ENCODE measurements at regions not wholly inside any gene's neighbourhood (a gene's known extent, or its start where the extent isn't known, plus 50 kb on each side); places are given as distances from the start of the nearest gene placed in this dataset.
"Not testable (repeated sequence)": the region's sequence is repeated elsewhere in the genome, so short reads cannot be mapped to it uniquely, and the experiment has no call there.

DNA sequence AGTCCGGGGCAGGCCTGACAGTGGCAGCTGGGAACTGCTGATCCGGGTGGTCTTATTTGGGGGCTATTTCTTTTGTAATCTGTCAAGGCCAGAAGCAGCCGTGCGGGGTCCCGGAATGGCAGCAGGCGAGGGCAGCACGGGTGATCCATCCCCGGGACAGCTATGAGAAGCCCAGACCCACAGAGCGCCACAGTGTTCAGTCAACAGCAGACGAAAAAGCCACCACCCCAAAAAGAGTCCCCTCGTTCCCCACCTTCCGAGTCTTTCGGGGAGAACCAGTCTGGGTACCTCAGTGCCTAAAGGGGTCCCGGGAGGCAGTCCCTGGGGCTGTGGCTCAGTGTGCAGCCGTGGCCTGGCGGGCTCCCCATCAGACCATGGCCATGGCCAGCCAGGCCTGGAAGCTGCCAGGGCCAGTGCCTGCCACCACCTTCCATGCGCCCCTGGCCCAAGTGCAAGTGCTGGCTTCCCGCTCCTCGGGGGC lies 125.1 kb upstream of the KCTD7 start:
- TF ChIP-seq, protein P1, sequence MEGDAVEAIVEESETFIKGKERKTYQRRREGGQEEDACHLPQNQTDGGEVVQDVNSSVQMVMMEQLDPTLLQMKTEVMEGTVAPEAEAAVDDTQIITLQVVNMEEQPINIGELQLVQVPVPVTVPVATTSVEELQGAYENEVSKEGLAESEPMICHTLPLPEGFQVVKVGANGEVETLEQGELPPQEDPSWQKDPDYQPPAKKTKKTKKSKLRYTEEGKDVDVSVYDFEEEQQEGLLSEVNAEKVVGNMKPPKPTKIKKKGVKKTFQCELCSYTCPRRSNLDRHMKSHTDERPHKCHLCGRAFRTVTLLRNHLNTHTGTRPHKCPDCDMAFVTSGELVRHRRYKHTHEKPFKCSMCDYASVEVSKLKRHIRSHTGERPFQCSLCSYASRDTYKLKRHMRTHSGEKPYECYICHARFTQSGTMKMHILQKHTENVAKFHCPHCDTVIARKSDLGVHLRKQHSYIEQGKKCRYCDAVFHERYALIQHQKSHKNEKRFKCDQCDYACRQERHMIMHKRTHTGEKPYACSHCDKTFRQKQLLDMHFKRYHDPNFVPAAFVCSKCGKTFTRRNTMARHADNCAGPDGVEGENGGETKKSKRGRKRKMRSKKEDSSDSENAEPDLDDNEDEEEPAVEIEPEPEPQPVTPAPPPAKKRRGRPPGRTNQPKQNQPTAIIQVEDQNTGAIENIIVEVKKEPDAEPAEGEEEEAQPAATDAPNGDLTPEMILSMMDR (IDR thresholded peaks at IDR 0.05) = no peak
- peaks cover 22% of the 10 kb centered on the region for H3K27me3 Mint-ChIP-seq
- H3K4me1 Mint-ChIP-seq = peaks cover 4% of the 10 kb centered on the region
- ChIA-PET POLR2A (interaction anchor here (0.5 kb wide), 1 partner anchor 199 kb away, joined by 4 read pairs; no protein-coding TSS in a partner anchor), CTCF (no interaction called here)
- H3K4me3 Mint-ChIP-seq = no peak overlapping the region
- no peak overlapping the region for H3K27ac Mint-ChIP-seq
- no peak for DNase-seq
- no peaks in the 10 kb centered on the region for H3K36me3 Mint-ChIP-seq (ENCODE audit: low read depth)
- intact Hi-C loops (cut with micrococcal nuclease) = no loop called here
- ATAC-seq (ENCODE audit: low read depth) = no peak
- H3K9me3 Mint-ChIP-seq = no peaks in the 10 kb centered on the region

DNA sequence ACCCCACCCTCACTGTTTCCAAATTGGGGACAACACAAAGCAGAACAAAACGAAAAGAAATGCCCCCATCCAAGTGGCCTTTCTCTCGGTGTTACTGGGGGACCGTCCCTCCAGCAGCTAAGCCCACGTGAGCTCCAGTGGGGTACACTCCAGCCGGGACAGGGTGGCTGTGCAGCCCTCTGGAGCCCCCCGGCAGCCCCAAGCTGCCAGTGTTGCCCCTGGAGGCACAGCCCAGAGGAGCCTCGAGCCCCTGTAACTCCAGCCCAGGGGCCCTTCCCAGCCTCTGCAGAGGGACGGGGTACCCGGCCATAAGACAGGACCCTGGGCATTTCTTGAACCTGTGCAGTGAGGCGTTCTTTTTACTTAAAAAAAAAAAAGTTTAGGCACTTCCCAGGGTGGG lies 124.5 kb upstream of the KCTD7 start:
- Mint-ChIP-seq H3K4me1 (peaks cover 4% of the 10 kb centered on the region), H3K36me3 (ENCODE audit: low read depth) (no peaks in the 10 kb centered on the region), H3K27me3 (peaks cover 24% of the 10 kb centered on the region), H3K9me3 (no peaks in the 10 kb centered on the region), H3K4me3 (no peak overlapping the region), H3K27ac (no peak overlapping the region)
- no peak for DNase-seq
- ChIA-PET POLR2A (no interaction called here), CTCF (no interaction called here)
- no peak for ATAC-seq (ENCODE audit: low read depth)
- intact Hi-C loops (cut with micrococcal nuclease) = no loop called here
- TF ChIP-seq, protein P1 (IDR thresholded peaks at IDR 0.05) = no peak

DNA sequence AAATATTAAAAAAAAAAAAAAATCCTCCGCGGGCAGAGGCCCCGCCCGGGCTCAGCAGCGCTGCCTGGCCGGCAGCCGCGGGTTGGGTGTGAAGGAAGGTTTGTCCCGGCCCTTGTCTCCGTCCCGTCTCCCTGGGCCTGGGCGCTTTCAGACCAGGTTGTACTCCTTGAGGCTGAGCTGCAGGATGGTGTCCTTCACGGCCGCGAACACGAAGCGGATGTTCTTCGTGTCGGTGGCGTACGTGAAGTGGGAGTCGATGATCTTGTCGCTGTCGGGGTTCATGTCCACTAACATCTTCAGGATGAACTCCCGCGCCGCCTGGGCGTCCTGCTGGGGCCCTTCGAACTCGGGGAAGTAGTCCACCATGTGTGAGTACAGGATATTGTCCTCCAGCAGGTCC lies 123.7 kb upstream of the KCTD7 start:
- DNase-seq (no peak), ATAC-seq (ENCODE audit: low read depth) (no peak)
- Mint-ChIP-seq H3K4me1 (peaks cover 4% of the 10 kb centered on the region), H3K27me3 (peaks cover 24% of the 10 kb centered on the region), H3K9me3 (no peaks in the 10 kb centered on the region), H3K4me3 (no peak overlapping the region), H3K27ac (no peak overlapping the region), H3K36me3 (ENCODE audit: low read depth) (no peaks in the 10 kb centered on the region)
- intact Hi-C loops (cut with micrococcal nuclease) = no loop called here
- TF ChIP-seq, protein P1 (IDR thresholded peaks at IDR 0.05) = no peak
- CTCF ChIA-PET = no interaction called here
- POLR2A ChIA-PET = no interaction called here

DNA sequence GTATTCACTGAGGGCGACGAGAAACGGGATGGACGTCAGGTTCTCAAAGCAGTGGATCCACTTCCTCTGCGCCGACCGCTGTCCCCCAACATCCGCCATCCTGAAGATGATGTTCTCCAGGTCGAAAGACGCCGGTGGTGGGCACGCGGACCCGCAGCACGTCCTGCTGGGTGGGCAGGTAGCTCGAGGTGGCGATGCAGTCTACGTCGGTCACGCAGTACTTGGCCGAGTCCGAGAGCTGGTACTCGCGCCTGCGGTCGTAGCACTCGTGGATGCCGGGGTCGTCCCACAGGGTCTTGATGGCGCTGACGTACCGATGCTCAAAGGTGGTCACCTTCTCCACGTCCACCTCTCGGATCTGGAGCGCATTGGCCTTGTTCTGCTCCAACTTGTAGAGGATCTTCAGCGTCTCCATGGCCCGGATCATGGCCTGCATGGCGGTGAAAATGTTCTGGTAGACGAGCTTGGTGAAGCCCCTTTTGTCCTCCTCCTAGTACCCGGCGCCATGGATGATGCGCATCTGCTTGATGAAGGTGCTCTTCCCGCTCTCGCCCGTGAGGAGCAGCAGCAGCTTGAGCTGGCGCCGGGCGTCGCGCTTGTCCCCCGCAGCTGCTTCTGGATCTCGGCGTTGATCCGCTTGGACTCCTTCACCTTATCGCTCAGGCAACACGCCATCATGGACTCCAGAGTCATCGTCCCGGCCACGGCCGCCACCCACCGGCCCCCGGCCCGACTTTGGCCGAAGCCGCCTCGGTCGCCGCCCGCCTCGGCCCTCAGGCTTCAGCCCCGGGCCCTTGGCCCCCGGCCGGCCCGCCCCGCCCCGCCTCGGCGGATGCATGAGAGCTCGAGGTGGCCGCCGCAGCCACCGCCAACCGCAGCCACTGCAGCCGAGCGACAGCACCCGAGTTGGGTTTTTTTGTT lies 122.9 kb upstream of the KCTD7 start:
- no peak for DNase-seq
- intact Hi-C loops (cut with micrococcal nuclease) = no loop called here
- H3K9me3 Mint-ChIP-seq = no peaks in the 10 kb centered on the region
- peaks cover 24% of the 10 kb centered on the region for H3K27me3 Mint-ChIP-seq
- H3K4me1 Mint-ChIP-seq = peaks cover 4% of the 10 kb centered on the region
- peak; percentile 42 for ATAC-seq (ENCODE audit: low read depth)
- peak overlapping the region; percentile 46 for H3K4me3 Mint-ChIP-seq
- ChIA-PET POLR2A (interaction anchor here (0.6 kb wide), 1 partner anchor 9 kb away, joined by 4 read pairs; no protein-coding TSS in a partner anchor), CTCF (interaction anchor here (1.1 kb wide), 1 partner anchor 12 kb away, joined by 3 read pairs; no protein-coding TSS in a partner anchor)
- H3K36me3 Mint-ChIP-seq (ENCODE audit: low read depth) = no peaks in the 10 kb centered on the region
- TF ChIP-seq, protein P1 (IDR thresholded peaks at IDR 0.05) = no peak
- no peak overlapping the region for H3K27ac Mint-ChIP-seq

DNA sequence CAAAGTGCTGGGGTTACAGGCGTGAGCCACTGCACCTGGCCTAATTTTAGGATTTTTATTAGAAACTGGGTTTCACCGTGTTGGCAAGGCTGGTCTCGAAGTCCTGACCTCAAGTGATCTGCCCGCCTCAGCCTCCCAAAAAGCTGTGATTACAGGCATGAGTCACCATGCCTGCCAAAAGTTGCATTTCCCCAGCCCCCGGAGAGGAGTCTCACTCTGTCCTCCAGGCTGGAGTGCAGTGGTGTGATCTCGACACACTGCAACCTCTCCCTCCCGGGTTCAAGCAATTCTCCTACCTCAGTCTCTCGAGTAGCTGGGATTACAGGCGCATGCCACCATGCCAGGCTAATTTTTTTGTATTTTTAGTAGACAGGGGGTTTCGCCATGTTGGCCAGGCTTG lies 122.0 kb upstream of the KCTD7 start:
- DNase-seq; ATAC-seq (ENCODE audit: low read depth); H3K9me3 Mint-ChIP-seq; H3K4me1 Mint-ChIP-seq; H3K27ac Mint-ChIP-seq; POLR2A ChIA-PET; intact Hi-C loops (cut with micrococcal nuclease); H3K36me3 Mint-ChIP-seq (ENCODE audit: low read depth): not testable (repeated sequence)
- H3K27me3 Mint-ChIP-seq = peaks cover 24% of the 10 kb centered on the region
- H3K4me3 Mint-ChIP-seq = peak overlapping the region; percentile 46
- CTCF ChIA-PET = interaction anchor here (1.1 kb wide), 1 partner anchor 13 kb away, joined by 3 read pairs; no protein-coding TSS in a partner anchor

Data from activated B cell treated with CpG ODN at 0.5 μM for 24 hours (primary cell).